Rectal smooth muscle tissue (tissue), 1 donor: ENCODE measurements at regions not wholly inside any gene's neighbourhood (a gene's known extent, or its start where the extent isn't known, plus 50 kb on each side); places are given as distances from the start of the nearest gene placed in this dataset.

ENCODE experiments used
- H3K27ac ChIP-seq: one replicate; pipeline ENCODE4 v1.7.0; 2013; ENCODE audit warnings: low read depth, low read length, inconsistent platforms
- H3K27me3 ChIP-seq: one replicate; pipeline ENCODE4 v1.7.0; 2013; ENCODE audit warnings: low read length; ENCODE audit not compliant: control insufficient read depth, insufficient read depth
- H3K36me3 ChIP-seq: one replicate; pipeline ENCODE4 v1.7.0; 2013; ENCODE audit warnings: low read length; ENCODE audit not compliant: control insufficient read depth, insufficient read depth
- H3K4me1 ChIP-seq: one replicate; pipeline ENCODE4 v1.7.0; 2013; ENCODE audit warnings: low read length; ENCODE audit not compliant: control insufficient read depth, insufficient read depth
- H3K4me3 ChIP-seq: one replicate; pipeline ENCODE4 v1.7.0; 2013; ENCODE audit warnings: low read length
- H3K9ac ChIP-seq: one replicate; pipeline ENCODE4 v1.7.0; 2013; ENCODE audit warnings: low read length

DNA sequence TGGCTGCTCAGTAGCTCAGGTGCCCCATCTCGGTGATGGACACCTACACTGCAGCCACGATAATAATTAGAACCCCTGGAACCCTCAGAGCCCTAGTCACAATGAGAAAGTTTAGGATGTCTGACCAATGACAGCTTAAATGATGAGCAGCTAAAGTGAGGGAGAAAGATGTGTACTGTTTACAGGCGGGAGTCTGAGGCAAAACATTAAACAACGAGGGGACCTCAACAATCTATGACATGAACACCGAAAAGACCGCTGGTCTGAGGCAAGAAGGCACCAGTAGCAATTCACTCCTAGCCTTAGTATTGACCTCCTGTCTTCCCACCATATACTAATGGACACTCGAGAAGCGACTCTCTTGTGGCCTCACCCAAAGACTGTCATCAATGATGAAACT, 369.5 kb upstream of the SMIM31 start:
- no peaks in the 10 kb centered on the region for H3K27me3 ChIP-seq
- no peaks in the 10 kb centered on the region for H3K36me3 ChIP-seq
- H3K27ac ChIP-seq = no peak overlapping the region
- H3K9ac ChIP-seq = no peak overlapping the region
- H3K4me1 ChIP-seq = no peaks in the 10 kb centered on the region
- no peak overlapping the region for H3K4me3 ChIP-seq

GRCh38 chr4:164396439-164396838, 357.5 kb upstream of the SMIM31 start:
- no peak overlapping the region for H3K9ac ChIP-seq

DNA sequence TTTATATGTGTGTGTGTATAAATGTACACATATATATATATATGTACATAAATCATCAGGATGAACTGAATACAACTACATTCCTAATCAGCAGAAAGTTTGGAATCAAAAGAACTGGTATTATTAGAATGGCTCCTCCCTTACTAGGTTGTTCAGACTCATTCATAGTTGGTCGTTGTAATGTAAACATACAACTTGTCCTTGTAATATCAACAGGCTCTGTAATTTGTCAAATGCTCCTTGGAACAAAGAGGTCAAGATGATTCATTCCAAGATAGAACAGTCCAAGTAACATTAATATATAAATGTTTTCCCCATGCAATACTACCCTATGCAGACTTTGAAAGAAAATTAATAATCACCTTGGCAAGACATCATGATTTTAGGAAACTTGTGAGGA, 351.4 kb upstream of the SMIM31 start:
- Histone ChIP-seq H3K27ac (no peak overlapping the region), H3K36me3 (no peaks in the 10 kb centered on the region), H3K27me3 (no peaks in the 10 kb centered on the region), H3K4me1 (no peaks in the 10 kb centered on the region), H3K4me3 (no peak overlapping the region), H3K9ac (no peak overlapping the region)

More at GRCh38 chr4:164396439-164396838, 357.5 kb upstream of the SMIM31 start:
- no peak overlapping the region for H3K4me3 ChIP-seq
- H3K27me3 ChIP-seq = no peaks in the 10 kb centered on the region
- no peaks in the 10 kb centered on the region for H3K4me1 ChIP-seq
- H3K36me3 ChIP-seq = no peaks in the 10 kb centered on the region
- H3K27ac ChIP-seq = no peak overlapping the region

- Histone ChIP-seq H3K27me3 (no peaks in the 10 kb centered on the region), H3K4me1 (no peaks in the 10 kb centered on the region), H3K4me3 (no peak overlapping the region), H3K27ac (no peak overlapping the region), H3K9ac (no peak overlapping the region), H3K36me3 (no peaks in the 10 kb centered on the region)
Measured at GRCh38 chr4:164405774-164406173, 348.2 kb upstream of the SMIM31 start.

- H3K36me3 ChIP-seq = no peaks in the 10 kb centered on the region
- H3K4me3 ChIP-seq = no peak overlapping the region
- no peaks in the 10 kb centered on the region for H3K27me3 ChIP-seq
- H3K9ac ChIP-seq = no peak overlapping the region
- no peaks in the 10 kb centered on the region for H3K4me1 ChIP-seq
- no peak overlapping the region for H3K27ac ChIP-seq
Measured at GRCh38 chr4:164408831-164409230, 345.1 kb upstream of the SMIM31 start.

- no peak overlapping the region for H3K9ac ChIP-seq
- no peak overlapping the region for H3K4me3 ChIP-seq
- no peaks in the 10 kb centered on the region for H3K27me3 ChIP-seq
- no peaks in the 10 kb centered on the region for H3K36me3 ChIP-seq
- no peak overlapping the region for H3K27ac ChIP-seq
- H3K4me1 ChIP-seq = no peaks in the 10 kb centered on the region
Measured at GRCh38 chr4:164410401-164410800, 343.5 kb upstream of the SMIM31 start.

- Histone ChIP-seq H3K4me3 (no peak overlapping the region), H3K4me1 (no peaks in the 10 kb centered on the region), H3K9ac (no peak overlapping the region), H3K36me3 (no peaks in the 10 kb centered on the region), H3K27me3 (no peaks in the 10 kb centered on the region), H3K27ac (no peak overlapping the region)
Measured at GRCh38 chr4:164412246-164412645, 341.7 kb upstream of the SMIM31 start.

- no peaks in the 10 kb centered on the region for H3K4me1 ChIP-seq
- H3K27ac ChIP-seq = no peak overlapping the region
- no peaks in the 10 kb centered on the region for H3K27me3 ChIP-seq
- no peak overlapping the region for H3K9ac ChIP-seq
- H3K36me3 ChIP-seq = no peaks in the 10 kb centered on the region
- no peak overlapping the region for H3K4me3 ChIP-seq
Measured at GRCh38 chr4:164413743-164414142, 340.2 kb upstream of the SMIM31 start.

DNA sequence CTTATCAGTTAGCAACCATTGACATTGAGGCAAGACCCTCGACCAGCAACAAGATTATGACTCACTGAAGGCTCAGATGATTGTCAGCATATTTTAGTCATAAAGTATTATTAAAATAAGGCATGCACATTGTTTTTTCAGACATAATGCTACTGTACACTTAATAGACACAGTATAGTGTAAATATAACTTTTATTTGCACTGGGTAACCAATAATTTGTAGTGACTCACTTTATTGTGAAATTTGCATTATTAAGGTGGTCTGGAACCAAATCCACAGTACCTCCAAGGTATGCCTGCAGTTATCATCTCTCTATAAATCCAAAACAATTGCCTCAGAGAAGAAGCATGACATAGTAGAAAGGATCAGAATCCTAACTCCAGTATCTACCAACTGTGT, 330.1 kb upstream of the SMIM31 start:
- Histone ChIP-seq H3K9ac (no peak overlapping the region), H3K36me3 (no peaks in the 10 kb centered on the region), H3K4me3 (no peak overlapping the region), H3K27me3 (no peaks in the 10 kb centered on the region), H3K4me1 (no peaks in the 10 kb centered on the region), H3K27ac (no peak overlapping the region)

GRCh38 chr4:164424846-164425245, 329.1 kb upstream of the SMIM31 start:
- Histone ChIP-seq H3K9ac (no peak overlapping the region), H3K27ac (no peak overlapping the region), H3K4me3 (no peak overlapping the region), H3K36me3 (no peaks in the 10 kb centered on the region), H3K27me3 (no peaks in the 10 kb centered on the region), H3K4me1 (no peaks in the 10 kb centered on the region)

DNA sequence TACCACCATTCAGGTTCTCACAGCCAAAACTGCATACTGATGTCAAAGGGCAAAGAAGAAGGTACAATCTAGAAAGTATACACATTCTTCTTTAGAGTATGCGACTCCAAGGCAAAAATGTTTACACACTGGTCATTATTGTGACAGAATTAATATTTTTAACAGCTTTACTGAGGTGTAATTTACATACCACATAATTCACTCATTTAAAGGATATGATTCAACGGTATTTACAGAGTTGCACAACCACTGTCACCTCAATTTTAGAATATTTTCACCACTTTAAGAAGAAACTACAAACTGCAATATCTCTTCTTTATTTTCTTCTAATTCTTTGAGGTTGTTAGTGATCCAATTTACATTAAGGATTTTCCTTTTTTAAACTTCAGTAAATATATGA, 325.4 kb upstream of the SMIM31 start:
- H3K27me3 ChIP-seq = no peaks in the 10 kb centered on the region
- no peaks in the 10 kb centered on the region for H3K4me1 ChIP-seq
- no peak overlapping the region for H3K27ac ChIP-seq
- H3K9ac ChIP-seq = no peak overlapping the region
- H3K36me3 ChIP-seq = no peaks in the 10 kb centered on the region
- no peak overlapping the region for H3K4me3 ChIP-seq

DNA sequence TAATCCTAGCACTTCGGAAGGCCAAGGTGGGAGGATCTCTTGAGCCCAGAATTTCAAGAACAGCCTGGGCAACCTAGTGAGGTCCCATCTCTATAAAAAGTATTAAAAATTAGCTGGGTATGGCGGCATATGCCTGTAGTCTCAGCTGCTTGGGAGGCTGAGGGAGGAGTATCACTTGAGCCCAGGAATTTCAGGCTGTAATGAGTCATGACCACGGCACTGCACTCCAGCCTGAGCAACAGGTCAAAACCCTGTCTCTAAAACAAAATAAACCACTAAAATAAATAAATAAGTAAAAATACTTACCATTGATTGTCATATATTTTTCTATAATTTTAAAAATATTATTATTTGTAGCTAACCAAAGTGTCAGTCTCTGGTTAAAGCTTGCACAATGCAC, 315.6 kb upstream of the SMIM31 start:
- Histone ChIP-seq H3K9ac (no peak overlapping the region), H3K36me3 (no peaks in the 10 kb centered on the region), H3K27ac (no peak overlapping the region), H3K4me1 (no peaks in the 10 kb centered on the region), H3K27me3 (no peaks in the 10 kb centered on the region), H3K4me3 (no peak overlapping the region)

DNA sequence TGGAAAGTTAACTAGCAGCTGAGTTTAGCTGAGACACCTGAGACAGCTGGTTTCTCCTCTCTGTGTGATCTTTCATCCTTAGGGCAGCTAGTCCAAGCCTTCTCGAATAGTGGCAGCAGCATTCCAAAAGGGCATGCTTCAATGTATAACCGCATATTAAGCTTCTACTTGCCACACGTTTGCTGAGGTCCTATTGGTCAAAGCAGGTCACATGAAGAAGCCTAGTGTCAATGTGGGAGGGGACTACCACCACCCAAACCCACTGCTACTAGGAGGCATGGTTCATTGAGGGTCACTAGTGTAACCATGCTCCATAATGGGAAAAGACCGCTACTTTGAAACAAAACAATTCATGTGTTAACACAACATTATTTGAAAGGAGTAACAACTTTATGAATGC, 314.9 kb upstream of the SMIM31 start:
- no peak overlapping the region for H3K4me3 ChIP-seq
- no peaks in the 10 kb centered on the region for H3K36me3 ChIP-seq
- no peak overlapping the region for H3K27ac ChIP-seq
- H3K4me1 ChIP-seq = no peaks in the 10 kb centered on the region
- H3K27me3 ChIP-seq = no peaks in the 10 kb centered on the region
- H3K9ac ChIP-seq = no peak overlapping the region
